Activated CD8-positive, alpha-beta memory T cell treated with anti-CD3 and anti-CD28 coated beads, Interleukin-2, amount 10 ng/mL, durations not matched to agents 7 days and 5 days (primary cell): ENCODE measurements at regions not wholly inside any gene's neighbourhood (a gene's known extent, or its start where the extent isn't known, plus 50 kb on each side); places are given as distances from the start of the nearest gene placed in this dataset.

Experiments used
- ATAC-seq: fragments of 150-1000 bp; cut with Tn5 transposase; one replicate; pipeline ENCODE4 v1.10.0; 2021; ENCODE audit warnings: moderate library complexity
- CTCF ChIA-PET: fragments of 350-600 bp; sonication (Branson Sonifier 250); formaldehyde crosslinking; loops from one replicate; lab custom pipeline; 2021; ENCODE audit warnings: antibody characterized with exemption; lab: Charles Lee
- DNase-seq: peaks from one replicate; pipeline ENCODE4 v3.0.0-alpha.2; 2020
- H3K27ac Mint-ChIP-seq: one replicate; pipeline ENCODE4 v1.8.0; 2021; ENCODE audit warnings: mild to moderate bottlenecking, mixed read lengths
- H3K27me3 Mint-ChIP-seq: one replicate; pipeline ENCODE4 v1.8.0; 2021; ENCODE audit warnings: mixed read lengths
- H3K36me3 Mint-ChIP-seq: one replicate; pipeline ENCODE4 v1.8.0; 2021; ENCODE audit warnings: mild to moderate bottlenecking, mixed read lengths
- H3K4me1 Mint-ChIP-seq: one replicate; pipeline ENCODE4 v1.8.0; 2021; ENCODE audit warnings: mixed read lengths
- H3K4me3 Mint-ChIP-seq: one replicate; pipeline ENCODE4 v1.8.0; 2021; ENCODE audit warnings: mild to moderate bottlenecking, moderate library complexity, mixed read lengths
- H3K9me3 Mint-ChIP-seq: one replicate; pipeline ENCODE4 v1.8.0; 2022; ENCODE audit warnings: low read depth, mixed read lengths

- Mint-ChIP-seq H3K27ac (no peak overlapping the region), H3K36me3 (no peaks in the 10 kb centered on the region), H3K27me3 (peaks cover 8% of the 10 kb centered on the region), H3K4me3 (no peak overlapping the region), H3K9me3 (no peaks in the 10 kb centered on the region), H3K4me1 (peaks cover 5% of the 10 kb centered on the region)
- DNase-seq (no peak), ATAC-seq (no peak)
- CTCF ChIA-PET: interaction anchor here (0.6 to 1.6 kb wide), 3 partner anchors 32 to 623 kb away, joined by 3 to 4 read pairs (median 3); no protein-coding TSS in a partner anchor
Measured at GRCh38 chr3:69441732-69442131, 55.8 kb upstream of the FRMD4B start.

GRCh38 chr3:69441040-69441439, 55.2 kb upstream of the FRMD4B start:
- CTCF ChIA-PET: interaction anchor here (1.6 kb wide), 1 partner anchor 31 kb away, joined by 3 read pairs; no protein-coding TSS in a partner anchor
- Mint-ChIP-seq H3K4me1 (peaks cover 5% of the 10 kb centered on the region), H3K27ac (no peak overlapping the region), H3K27me3 (peaks cover 6% of the 10 kb centered on the region), H3K4me3 (no peak overlapping the region), H3K36me3 (no peaks in the 10 kb centered on the region), H3K9me3 (no peaks in the 10 kb centered on the region)
- ATAC-seq (no peak), DNase-seq (no peak)

GRCh38 chr3:69439643-69440270, 53.9 kb upstream of the FRMD4B start:
- CTCF ChIA-PET: interaction anchor here (0.7 to 1.2 kb wide), 3 partner anchors 133 to 281 kb away, joined by 3 to 4 read pairs (median 3); no protein-coding TSS in a partner anchor
- DNase-seq: no peak

GRCh38 chr3:69438476-69438875, 52.6 kb upstream of the FRMD4B start:
- no peak for DNase-seq
- Mint-ChIP-seq H3K27me3 (peaks cover 6% of the 10 kb centered on the region), H3K4me1 (peaks cover 9% of the 10 kb centered on the region), H3K36me3 (no peaks in the 10 kb centered on the region), H3K27ac (no peak overlapping the region), H3K4me3 (no peak overlapping the region), H3K9me3 (no peaks in the 10 kb centered on the region)
- CTCF ChIA-PET: no interaction called here
- no peak for ATAC-seq

More at GRCh38 chr3:69439643-69440270, 53.9 kb upstream of the FRMD4B start:
- Mint-ChIP-seq H3K27ac (no peak overlapping the region), H3K9me3 (no peaks in the 10 kb centered on the region), H3K4me1 (peaks cover 7% of the 10 kb centered on the region), H3K36me3 (no peaks in the 10 kb centered on the region), H3K4me3 (no peak overlapping the region), H3K27me3 (peaks cover 6% of the 10 kb centered on the region)
- no peak for ATAC-seq

- H3K4me3 Mint-ChIP-seq: no peak overlapping the region
- CTCF ChIA-PET: no interaction called here
- no peak overlapping the region for H3K27ac Mint-ChIP-seq
- H3K4me1 Mint-ChIP-seq: peaks cover 16% of the 10 kb centered on the region
- no peaks in the 10 kb centered on the region for H3K9me3 Mint-ChIP-seq
- DNase-seq (no peak), ATAC-seq (no peak)
- no peaks in the 10 kb centered on the region for H3K36me3 Mint-ChIP-seq
- peaks cover 18% of the 10 kb centered on the region for H3K27me3 Mint-ChIP-seq
Measured at GRCh38 chr3:69435274-69436265, 49.7 kb upstream of the FRMD4B start.
